GM19351 (cell line): ENCODE measurements at regions not wholly inside any gene's neighbourhood (a gene's known extent, or its start where the extent isn't known, plus 50 kb on each side); places are given as distances from the start of the nearest gene placed in this dataset.

Source experiments
- ATAC-seq: cut with Tn5 transposase; IDR thresholded peaks from one replicate; pipeline ENCODE4 v1.9.1; 2021; ENCODE audit warnings: mild to moderate bottlenecking, moderate library complexity; ENCODE audit not compliant: unreplicated experiment

GRCh38 chr15:69829974-69830373 lies 267.7 kb downstream of the TLE3 start:
- ATAC-seq = no peak

DNA sequence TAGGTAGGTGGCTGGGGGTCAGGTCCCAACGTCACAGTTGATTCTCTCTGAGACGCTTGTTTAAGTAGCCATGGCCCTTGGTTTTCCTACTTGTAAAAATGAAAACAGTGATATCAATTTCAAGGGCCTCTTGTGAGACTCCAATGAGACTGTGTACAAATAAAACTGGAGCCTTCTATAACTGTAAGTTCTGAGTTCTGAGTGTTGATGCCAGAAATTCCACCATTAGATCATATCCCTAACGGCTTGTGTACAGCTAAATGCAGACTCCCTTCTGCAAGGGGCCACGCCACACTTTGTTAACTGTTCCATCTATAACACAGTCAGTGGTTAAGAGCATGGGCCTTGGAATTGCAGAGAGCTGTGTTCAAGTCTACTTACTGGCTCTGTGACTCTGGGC lies 267.3 kb downstream of the TLE3 start:
- no peak for ATAC-seq

DNA sequence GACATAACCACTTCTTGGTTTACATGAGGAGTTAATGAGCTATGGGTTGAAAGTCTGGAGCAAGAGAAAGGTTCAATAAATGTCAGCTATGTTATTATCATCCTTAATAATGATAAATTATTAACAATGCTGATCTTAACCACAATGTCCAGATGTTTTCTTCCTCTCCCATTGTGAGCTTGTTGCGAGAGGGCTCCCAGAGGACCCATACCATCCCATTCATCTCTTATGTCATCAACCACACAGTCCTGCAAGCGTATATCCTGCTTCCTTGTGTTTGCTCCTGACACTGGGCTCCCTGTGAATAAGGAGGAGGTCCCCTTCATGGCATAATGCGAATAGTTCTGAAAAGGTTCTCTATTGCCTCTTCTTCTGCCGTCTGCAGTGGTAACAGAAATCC lies 266.8 kb downstream of the TLE3 start:
- ATAC-seq = no peak

- ATAC-seq = no peak
These were observed 263.4 kb downstream of the TLE3 start for GRCh38 chr15:69834267-69834666.

DNA sequence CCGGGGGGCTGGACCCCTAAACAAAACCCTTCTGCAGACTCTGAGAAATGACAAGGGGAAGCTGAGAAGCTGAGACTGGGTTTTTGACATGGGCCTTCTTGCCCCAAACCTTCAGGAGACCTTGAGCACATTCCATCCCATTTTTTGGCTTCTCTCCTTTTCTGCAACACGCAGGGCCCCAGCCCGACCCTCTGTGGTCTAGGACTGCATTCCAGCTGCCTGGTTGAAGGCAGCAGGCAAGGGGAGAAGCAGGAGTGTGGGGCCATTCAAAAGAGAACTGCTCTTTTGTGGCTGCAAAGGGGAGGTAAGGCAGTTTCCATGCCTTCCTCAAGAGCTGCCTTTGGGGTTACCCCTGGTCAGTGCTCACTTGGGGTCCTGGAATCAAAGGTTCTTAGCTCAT lies 263.0 kb downstream of the TLE3 start:
- ATAC-seq = no peak

DNA sequence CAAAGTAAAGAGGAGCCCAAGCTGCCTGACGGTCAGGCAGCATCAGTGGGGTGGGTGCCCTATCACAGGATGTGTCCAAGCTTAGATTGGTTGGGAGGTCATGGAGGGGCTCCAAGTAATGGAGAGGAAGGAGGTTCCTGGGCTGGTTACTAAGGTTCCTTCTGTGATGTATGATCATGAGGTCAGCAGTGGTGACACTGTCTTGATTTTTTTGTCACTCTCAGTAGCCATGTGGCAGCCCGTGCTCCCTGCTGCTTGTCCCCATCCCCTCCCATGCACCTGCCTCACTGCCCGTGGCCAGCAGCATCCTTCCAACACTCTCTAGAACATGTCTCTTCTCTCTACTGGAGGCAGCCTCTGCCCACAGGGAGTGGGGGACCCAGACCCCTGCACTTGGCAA lies 261.7 kb downstream of the TLE3 start:
- no peak for ATAC-seq

- no peak for ATAC-seq
These were observed 261.0 kb downstream of the TLE3 start for GRCh38 chr15:69836526-69837230.

GRCh38 chr15:69838338-69838737 lies 259.4 kb downstream of the TLE3 start:
- ATAC-seq = no peak

DNA sequence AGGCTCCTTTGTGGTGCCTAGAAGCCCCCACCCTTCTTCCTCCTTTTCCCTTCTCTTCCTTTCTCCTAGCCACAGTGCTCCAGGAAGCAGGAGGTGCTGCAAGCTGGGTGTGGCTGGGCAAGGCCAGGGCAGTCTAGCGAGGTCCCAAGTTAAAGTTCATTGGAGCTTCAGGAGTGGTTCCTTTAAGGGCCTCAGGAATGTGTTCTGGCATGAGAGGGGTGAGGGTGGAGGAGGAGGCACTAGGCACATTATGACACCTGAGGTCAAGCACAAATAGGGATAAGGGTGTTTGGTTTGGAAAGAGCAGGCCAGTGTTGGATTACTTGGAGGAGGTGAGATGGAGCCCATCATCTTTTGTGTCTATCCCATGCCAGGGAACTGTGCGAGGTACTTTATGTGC lies 258.7 kb downstream of the TLE3 start:
- no peak for ATAC-seq

- ATAC-seq = no peak
These were observed 256.4 kb downstream of the TLE3 start for GRCh38 chr15:69841113-69841828.

GRCh38 chr15:69842851-69843250 lies 254.9 kb downstream of the TLE3 start:
- no peak for ATAC-seq

GRCh38 chr15:69843276-69843899 lies 254.3 kb downstream of the TLE3 start:
- no peak for ATAC-seq

GRCh38 chr15:69843900-69844304 lies 253.8 kb downstream of the TLE3 start:
- no peak for ATAC-seq

GRCh38 chr15:69845159-69845558 lies 252.6 kb downstream of the TLE3 start:
- ATAC-seq = no peak

GRCh38 chr15:69847625-69848024 lies 250.1 kb downstream of the TLE3 start:
- no peak for ATAC-seq

GRCh38 chr15:69848096-69848495 lies 249.6 kb downstream of the TLE3 start:
- ATAC-seq = no peak

DNA sequence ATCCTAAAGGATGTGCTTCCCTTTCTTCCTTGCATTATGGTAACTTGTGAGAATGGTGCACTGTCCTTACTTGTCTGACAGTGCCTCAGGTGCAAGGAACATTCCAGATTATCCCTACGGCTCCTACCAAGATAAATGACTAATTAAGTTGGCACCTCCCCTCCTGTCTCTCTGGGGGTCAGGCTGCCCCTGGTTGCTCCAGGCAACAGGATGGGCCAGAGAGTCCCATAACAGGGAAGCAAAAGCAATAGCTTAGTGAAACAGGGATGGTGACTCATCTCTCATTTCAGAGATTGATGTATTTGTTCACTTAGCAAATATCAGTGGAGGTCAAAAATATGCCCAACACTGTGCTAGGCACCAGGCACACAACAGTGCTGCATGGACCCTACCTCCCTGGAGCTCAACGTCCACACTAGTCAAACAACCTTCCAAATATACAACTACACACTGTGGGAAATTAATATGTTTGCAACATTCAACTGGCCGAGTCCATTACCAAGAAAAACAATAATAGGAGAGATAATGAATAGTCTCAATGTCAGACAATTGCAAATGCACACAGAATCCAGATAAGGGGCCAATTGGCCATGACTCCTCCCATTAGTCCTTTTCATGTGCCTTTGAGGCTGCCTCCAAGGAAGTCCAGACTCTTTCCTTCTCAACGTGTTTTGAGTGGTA lies 249.0 kb downstream of the TLE3 start:
- no peak for ATAC-seq

- ATAC-seq = no peak
These were observed 248.5 kb downstream of the TLE3 start for GRCh38 chr15:69849232-69849610.

DNA sequence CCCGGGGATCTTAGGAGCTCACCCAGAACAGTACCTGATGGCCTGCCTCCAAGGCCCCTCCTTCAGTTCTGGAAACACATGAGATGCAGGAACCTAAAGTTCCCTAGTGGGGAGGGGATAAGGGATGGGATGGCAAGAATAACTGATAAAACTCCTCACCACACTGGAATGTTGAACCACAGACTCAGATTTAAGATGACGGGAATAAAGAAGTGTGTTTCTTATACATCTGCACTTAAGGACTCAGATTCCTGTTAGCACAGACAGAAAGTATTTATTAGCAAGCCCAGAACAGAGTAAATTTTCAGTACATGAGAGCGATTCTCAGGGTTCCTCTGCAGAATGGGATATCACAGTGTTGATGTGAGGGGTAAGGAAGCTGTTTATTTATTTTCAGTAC lies 245.2 kb downstream of the TLE3 start:
- no peak for ATAC-seq

- no peak for ATAC-seq
These were observed 244.8 kb downstream of the TLE3 start for GRCh38 chr15:69852916-69853315.

GRCh38 chr15:69853544-69853951 lies 244.2 kb downstream of the TLE3 start:
- ATAC-seq = no peak

DNA sequence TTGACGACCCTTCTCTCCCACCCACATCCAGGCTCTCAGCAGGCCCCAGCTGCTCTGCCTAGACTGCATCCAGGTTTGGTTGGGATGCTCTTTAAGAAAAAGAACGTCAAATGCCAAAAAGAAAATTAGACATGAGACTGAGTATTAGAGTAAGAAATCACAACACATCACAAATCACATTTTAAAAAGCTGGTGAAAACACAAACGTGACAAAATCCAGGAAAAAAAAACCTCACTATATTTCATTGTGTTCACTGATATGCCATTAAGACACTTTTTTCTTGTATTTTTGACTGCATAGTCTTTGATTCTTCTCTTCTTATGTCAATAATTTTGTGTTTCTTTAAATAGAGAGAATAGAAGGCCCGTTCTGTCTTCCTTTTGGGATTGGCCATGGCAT lies 243.7 kb downstream of the TLE3 start:
- no peak for ATAC-seq
